HG03039 (cell line): ENCODE measurements at regions not wholly inside any gene's neighbourhood (a gene's known extent, or its start where the extent isn't known, plus 50 kb on each side); places are given as distances from the start of the nearest gene placed in this dataset.
"Not testable (repeated sequence)": the region's sequence is repeated elsewhere in the genome, so short reads cannot be mapped to it uniquely, and the experiment has no call there.

ENCODE experiments used
- ATAC-seq: cut with Tn5 transposase; IDR thresholded peaks from one replicate; pipeline ENCODE4 v1.9.1; 2021; ENCODE audit warnings: mild to moderate bottlenecking, moderate library complexity; ENCODE audit not compliant: unreplicated experiment

GRCh38 chr12:107607464-107608392 is 77.9 kb upstream of the PWP1 start:
- ATAC-seq, result no peak

GRCh38 chr12:107608779-107609178 is 76.8 kb upstream of the PWP1 start:
- ATAC-seq, result not testable (repeated sequence)

- no peak for ATAC-seq
Measured at GRCh38 chr12:107610021-107610859, 75.4 kb upstream of the PWP1 start.

GRCh38 chr12:107612508-107612907 is 73.1 kb upstream of the PWP1 start:
- no peak for ATAC-seq

GRCh38 chr12:107616941-107617340 is 68.7 kb upstream of the PWP1 start:
- no peak for ATAC-seq

GRCh38 chr12:107618106-107618505 is 67.5 kb upstream of the PWP1 start:
- ATAC-seq, result no peak

GRCh38 chr12:107619831-107620230 is 65.8 kb upstream of the PWP1 start:
- ATAC-seq, result no peak

- ATAC-seq, result no peak
Measured at GRCh38 chr12:107622001-107622400, 63.6 kb upstream of the PWP1 start.

GRCh38 chr12:107624493-107624892 is 61.1 kb upstream of the PWP1 start:
- no peak for ATAC-seq

GRCh38 chr12:107631715-107632114 is 53.9 kb upstream of the PWP1 start:
- no peak for ATAC-seq

- no peak for ATAC-seq
Measured at GRCh38 chr12:107632246-107632645, 53.4 kb upstream of the PWP1 start.

- no peak for ATAC-seq
Measured at GRCh38 chr12:107634530-107634929, 51.1 kb upstream of the PWP1 start.

- no peak for ATAC-seq
Measured at GRCh38 chr12:107635139-107635538, 50.5 kb upstream of the PWP1 start.
